Islet of Langerhans (tissue), 1 donor: ENCODE measurements at regions not wholly inside any gene's neighbourhood (a gene's known extent, or its start where the extent isn't known, plus 50 kb on each side); places are given as distances from the start of the nearest gene placed in this dataset.
"Not testable (repeated sequence)": the region's sequence is repeated elsewhere in the genome, so short reads cannot be mapped to it uniquely, and the experiment has no call there.

Experiments
- FAIRE-seq: peaks from one replicate; lab custom pipeline; 2011; peaks lifted over from hg19 to GRCh38; lab: Jason Lieb, UNC

DNA sequence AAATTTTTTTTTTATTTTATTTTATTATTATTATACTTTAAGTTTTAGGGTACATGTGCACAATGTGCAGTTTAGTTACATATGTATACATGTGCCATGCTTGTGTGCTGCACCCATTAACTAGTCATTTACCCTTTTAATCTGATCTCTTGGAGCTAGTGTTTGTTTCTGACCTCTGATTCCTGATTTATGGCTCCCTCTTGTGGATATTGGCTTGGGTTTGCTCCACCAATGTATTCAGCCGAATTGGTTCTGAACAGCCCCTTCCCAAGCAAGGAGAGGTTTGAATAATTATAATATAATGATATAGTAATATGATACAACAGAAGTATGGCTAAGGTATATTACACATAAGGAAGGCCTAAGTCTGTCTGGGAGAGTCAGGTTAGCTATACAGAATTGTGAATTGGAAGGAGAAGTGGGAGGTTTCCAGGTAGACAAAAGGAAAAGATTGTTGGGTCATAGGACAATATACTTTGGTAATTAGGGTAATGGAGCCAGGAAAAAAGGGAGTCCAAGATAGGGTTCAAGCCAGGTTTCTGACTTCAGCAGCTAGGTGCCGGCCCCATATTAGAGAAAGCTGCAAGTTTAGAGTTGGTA lies 53.1 kb upstream of the HMCN1 start:
- peak; percentile 27 for FAIRE-seq

DNA sequence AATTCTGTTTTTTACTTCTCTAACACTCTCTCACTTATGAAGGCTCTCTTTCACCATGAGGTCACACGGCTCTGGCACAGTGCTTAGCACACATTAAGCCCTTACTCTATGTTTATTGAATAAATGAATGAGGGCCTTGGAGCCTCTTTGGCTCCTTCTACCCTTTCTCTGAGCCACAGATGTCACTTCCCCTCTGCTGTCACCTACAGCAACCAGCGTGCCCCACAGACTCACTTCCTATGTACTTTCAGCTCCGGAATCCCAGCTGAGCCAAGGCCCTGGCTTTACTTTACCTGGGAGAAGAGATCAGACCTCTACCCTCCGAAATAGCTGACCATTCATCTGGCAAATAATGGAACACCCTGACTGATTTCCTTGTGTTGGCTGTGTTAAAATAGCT lies 53.7 kb upstream of the HMCN1 start:
- FAIRE-seq, result no peak

DNA sequence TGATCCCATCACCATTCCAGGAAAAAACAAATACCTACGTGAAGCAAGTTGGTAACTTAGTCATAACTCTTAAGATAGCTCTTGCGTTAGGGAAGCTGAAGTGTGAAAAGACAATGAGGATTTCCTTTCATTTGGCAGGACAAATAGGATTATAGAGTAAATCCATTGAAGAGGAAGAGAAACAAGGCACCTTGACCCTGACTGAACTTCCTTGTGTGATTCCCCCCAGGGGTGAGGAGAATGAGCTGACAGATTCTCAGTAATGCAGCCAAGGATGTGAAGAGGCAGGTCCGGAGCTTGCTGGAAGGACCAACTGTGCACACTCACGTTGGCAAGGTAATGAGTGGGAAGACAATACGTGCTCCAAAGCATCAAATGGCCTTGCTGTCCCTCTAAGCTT lies 55.0 kb upstream of the HMCN1 start:
- no peak for FAIRE-seq

DNA sequence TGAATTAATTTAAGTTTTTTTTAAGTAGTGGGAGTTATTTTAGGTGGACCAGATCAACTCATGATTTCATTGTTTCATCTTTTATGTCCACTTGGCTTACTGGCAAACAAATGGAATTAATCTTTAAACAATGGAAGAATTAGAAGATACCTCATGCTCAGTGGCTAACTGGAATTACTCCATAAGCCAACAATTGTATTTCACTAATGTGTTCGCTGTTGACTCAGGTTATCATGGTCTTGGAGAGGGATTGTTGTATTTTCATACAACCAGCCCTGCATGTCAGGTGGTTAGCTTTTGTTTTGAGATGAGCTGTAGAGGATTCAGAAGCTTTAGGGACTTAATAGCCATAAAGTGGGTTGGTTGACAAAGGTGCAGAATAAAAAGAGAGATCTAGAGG lies 57.2 kb upstream of the HMCN1 start:
- no peak for FAIRE-seq

DNA sequence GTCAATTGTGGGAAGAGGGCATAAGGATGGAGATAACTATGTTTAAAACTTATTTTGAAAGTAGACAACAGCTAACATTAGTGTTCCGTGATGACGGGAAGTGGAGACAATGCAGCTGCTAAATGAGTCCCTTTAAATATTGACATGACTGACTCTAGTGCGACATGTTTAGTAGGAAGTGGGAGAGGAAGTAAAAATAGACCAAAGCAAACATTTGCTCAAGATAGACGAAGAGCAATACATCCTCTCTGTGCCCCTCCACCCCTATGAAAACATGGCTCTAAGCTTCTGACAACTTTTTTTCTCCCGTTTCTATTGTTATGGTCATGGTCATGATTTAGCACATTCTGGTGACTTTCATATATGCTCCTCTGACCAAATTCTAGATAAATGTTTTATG lies 60.0 kb upstream of the HMCN1 start:
- no peak for FAIRE-seq

DNA sequence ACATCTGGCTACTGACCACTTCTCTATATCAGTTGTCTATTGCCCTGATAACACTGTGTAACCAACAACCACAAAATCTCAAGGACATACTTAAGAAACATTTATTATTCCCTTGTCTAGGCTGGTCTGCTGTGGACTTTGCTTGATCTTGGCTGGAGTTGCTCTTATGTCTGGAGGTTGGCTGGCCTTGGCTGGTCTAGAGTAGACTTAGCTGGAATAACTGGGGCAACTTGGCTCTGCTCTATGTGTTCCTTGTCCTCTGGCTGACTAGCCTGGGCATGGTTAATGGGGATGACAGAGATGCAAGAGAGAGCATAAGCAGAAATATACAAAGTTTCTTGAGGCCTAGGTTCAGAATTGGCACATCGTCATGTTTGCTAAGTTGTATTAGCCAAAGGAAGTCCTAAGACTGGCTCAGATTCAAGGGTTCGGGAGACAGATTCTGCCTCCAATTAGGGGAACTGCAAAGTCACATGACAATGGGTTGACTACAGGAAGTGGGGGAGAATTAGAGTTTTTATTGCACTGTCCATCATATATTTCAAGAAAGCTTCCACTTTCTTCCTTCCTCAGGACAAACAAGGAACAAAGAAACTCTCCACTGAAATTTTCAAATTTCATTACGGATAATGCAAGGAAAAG lies 61.4 kb upstream of the HMCN1 start:
- no peak for FAIRE-seq

DNA sequence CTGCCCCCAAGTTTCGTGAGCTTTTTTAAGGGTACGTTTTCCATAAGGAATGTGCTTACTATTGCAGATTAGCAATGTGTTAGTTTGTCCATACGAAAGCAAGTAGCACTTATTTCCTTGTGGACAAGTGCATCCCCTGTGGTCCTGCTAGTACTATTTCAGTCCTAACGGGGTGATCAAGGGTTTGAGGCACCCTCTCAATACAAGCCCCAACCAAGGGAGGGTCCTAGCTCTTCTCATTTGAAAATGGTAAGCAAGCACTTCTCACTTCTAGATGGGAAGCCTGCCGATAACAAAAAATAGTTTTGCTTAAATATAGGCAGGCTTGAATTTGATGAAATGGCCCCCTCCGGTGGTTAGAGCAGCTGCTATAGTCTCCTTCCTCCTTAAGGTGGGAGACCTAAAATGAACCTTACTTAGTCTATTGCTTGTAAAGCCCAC lies 64.0 kb upstream of the HMCN1 start:
- FAIRE-seq, result no peak

DNA sequence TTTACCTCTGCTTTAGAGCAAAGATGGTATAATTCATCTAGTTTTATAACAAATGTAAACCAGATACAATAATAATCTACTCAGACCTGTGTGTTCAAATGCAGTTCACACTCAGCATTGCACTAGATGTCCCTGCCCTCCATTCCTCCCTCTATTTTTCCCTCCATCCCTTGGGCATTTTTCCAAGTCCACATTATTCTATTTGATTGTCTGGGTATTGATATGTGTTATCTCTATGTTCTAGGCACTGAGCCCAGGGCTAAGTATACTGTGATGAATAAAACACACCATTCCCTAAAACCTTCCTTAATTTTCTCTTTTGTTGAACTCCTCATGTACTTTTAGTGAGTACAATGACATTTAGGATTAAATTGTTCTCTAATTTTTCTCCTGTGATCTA lies 66.2 kb upstream of the HMCN1 start:
- FAIRE-seq, result peak; percentile 17

DNA sequence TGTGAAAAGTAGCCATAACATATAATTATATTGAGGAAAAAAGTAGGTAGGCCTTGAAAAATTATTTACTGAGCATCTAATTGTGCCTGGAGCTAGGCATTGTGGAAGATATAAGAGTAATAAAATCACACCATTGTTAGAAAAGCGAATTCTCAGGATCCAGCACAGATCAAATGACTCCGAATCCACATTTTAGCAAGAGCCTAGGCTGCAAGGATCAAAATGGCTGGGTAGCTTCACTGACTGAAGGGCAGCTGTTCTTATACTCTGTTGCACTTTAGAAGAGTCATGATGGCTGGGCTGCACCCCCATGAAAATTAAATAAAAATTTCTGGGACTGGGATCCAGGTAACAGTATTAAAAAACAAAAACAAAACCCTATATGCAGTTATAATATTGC lies 67.6 kb upstream of the HMCN1 start:
- no peak for FAIRE-seq

DNA sequence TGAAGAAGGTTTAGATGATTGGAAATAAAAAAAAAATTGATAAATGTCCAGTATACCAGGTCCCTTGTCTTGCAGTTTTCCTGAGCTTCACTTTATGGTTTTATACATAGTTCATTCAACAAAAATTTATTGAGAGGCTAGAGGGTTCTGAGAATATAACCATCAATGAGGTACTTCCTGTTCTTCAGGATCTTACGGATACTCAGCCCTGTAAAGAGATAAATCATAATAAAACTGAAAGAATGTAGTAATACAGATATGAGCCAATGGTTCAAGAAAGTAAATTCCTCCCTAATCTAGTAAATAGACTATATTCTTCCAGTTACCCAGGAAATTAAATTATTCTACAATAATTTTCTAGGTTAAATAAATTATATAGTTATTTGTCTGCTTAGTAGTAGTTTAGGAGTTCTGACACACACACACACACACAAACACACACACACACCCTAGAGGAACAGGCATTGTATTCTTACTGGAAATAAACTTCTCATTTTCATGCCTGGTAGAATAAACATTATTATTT lies 70.4 kb upstream of the HMCN1 start:
- no peak for FAIRE-seq

DNA sequence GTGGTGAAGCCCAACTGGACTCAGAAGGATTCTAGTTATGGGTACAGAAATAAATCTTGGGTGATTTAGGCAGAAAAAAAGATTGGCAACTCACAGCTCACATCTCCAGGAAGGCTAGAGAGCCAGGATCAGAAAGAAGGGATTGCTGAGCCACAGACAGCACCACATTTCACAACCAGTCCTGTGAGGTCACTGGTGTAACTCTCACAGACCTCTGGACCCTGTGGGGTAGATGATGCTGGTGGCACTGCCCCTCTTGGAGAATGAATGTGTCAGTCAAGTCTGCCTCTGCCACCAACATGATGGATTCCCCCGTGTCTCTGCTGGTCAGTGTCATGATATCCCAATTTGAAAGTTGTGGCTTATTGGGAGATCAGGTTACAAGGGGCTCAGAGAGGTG lies 70.9 kb upstream of the HMCN1 start:
- no peak for FAIRE-seq

DNA sequence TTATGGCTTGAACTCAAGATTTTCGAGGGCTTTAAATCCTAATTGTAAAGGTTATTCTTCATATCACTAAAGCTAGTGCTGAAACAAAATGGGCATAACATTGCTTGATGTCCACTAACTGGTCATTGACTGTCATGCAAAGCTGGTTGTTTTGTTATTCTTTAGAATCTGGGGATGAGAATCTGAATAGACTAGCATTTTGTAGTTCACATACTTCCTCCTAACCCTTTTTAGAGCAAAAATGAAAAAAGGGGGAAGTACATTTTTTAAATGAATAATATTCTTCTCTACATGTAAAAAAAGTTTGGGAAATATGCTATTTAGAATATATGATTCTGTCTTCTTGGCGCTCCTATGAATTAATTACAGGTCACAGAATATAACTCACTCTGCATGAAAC lies 72.2 kb upstream of the HMCN1 start:
- FAIRE-seq, result no peak

DNA sequence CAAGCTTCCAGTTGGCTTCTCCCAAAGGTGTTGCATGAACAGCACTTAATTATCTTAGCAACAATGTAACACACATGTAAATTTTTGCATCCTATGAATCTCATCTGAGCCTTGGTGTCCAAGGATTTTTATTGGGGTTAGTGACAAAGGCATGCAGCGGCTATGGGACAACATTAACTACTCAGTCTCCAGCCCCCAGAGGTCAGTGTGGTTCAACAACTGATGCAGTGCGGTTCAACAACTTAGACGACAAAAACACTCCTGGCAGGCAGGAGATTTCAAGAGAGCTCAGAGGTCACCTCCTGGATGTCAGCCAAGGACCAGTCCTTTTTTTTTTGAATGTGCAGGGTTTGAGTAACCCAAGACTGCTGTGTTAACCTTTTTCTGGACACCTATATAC lies 77.5 kb upstream of the HMCN1 start:
- no peak for FAIRE-seq

DNA sequence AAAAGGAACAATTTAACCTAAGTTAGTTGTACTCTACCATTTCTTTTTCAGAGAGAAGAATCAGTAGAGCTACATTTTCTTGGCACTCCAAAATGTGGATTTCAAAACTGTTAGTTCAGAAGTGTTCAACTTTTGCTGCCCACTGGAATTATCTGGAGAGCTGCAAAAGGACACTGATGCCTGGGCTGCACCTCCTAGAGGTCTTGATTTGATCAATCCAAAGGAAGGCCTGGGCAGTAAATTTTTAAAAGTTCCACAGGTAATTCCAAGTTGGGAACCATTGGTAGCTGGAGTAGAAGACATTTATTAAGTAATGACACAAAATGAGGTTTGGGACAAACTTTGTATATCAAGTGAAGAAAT lies 79.3 kb upstream of the HMCN1 start:
- FAIRE-seq, result no peak

DNA sequence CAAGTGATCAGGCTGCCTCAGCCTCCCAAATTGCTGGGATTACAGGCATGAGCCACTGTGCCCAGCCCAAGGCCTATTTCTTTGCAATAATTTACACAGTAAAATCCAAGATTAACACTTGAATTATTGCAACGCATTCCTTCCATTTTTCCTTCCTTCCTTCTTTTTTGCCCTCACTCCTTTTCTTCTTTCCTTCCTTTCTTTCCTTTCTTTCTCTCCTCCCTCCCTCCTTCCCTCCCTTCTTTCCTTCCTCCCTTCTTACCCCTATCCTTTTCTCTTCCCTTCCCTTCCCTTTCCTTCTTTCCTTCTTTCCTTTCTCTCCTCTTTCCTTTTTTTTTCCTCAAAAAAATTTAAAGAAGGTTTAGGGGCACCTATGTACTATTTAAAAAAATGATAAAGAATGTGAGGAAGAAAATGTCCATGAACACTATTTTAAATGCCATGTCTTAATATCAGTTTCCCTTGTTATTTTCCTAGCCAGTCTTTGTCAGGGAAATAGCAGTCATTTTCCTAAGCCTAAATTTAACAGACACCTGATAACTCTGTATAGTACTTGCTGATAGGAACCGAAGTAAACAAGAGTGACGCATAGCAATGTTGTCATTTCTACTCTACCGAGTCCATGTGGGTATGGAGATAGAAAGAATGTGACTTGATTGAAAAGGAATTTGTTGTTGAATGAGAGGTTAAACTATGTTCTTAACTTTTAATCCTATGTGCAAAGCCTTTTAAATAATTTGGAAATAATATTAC lies 79.8 kb upstream of the HMCN1 start:
- FAIRE-seq, result no peak

DNA sequence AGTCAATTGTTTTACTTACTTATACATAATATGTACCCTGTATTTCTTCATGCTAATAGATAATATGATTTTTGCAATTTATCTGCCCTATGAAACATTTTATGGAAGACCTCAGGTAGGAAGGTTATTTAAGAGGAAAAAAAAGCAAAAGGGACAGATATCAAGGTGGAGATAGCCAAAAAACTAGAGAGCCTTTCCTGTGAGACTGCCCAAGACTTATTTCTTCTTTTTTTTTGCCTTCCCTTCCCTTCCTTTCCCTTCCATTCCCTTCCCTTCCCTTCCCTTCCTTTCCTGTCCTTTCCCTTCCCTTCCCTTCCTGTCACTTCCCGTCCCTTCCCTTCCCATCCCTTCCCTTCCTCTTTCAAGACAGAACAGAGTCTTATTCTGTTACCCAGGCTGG lies 80.6 kb upstream of the HMCN1 start:
- FAIRE-seq, result no peak

DNA sequence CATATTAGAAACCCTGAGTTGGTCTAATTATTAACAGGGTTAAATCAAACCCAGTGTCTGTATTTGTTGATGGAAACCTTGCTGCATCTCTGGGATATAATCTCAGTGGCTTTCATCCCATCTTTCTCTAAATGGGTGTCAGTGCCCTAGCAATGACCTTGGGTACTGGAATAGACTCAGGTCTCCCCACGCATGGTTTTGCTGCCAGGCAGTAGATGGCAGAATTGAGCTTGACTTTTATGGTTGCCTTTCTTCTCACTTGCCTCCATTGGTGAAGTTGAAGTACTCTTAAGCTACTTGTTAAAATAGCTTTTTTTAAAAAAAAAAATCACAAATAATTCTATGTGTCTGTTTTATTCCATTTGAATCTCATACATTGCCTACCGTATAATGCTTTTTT lies 81.8 kb upstream of the HMCN1 start:
- FAIRE-seq, result no peak

DNA sequence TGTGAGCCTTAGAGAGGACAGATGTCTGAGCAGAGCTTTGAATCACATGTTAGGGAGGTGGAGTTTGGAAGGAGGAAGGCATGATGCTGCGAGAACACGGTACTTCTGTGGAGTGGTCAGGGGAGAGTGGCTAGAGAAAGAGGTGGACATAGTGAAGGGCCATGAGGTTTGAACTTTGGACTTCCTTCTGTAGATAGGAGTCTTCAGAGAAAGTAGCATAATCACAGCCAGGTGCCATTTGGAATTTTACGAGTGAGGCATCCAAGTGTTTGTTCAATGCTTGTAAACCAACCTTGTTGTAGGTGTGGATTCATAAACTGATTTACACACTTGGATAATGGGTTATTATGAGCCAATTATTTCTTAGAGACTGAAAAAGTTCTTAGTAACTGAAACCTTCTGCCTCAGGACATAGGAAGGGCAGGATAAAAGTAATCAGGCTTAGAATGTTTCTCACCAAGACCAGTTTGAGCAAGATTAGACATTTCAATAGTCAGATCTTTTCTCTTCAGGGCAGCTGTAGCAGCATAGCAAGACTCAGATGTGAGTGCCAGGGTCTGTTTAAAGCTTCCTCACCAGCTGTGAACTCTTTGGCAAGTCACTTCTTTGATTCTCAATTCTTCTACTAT lies 83.5 kb upstream of the HMCN1 start:
- FAIRE-seq, result no peak

DNA sequence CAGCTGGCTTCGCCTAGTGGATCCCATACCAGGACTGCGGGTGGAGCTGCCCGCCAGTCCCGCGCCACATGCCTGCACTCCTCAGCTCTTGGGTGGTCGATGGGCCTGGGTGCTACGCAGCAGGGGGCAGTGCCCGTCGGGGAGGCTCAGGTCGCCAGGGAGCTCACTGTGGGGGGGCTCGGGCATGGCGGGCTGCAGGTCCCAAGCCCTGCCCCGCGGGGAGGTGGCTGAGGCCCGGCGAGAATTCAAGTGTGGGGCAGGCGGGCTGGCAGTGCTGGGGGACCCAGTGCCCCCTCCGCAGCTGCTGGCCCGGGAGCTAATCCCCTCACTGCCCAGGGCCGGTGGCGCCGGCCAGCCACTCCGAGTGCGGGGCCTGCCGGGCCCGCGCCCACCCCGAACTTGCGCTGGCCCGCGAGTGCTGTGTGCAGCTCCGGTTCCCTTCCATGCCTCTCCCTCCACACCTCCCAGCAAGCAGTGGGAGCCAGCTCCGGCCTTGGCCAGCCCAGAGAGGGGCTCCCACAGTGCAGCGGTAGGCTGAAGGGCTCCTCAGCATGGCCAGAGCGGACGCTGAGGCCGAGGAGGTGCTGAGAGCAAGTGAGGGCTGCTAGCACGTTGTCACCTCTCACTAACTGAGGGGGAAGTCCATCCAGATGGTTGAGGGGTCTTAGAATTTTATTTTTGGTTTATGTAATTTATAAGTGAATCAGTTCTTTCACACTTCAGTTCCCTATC lies 85.2 kb upstream of the HMCN1 start:
- no peak for FAIRE-seq

DNA sequence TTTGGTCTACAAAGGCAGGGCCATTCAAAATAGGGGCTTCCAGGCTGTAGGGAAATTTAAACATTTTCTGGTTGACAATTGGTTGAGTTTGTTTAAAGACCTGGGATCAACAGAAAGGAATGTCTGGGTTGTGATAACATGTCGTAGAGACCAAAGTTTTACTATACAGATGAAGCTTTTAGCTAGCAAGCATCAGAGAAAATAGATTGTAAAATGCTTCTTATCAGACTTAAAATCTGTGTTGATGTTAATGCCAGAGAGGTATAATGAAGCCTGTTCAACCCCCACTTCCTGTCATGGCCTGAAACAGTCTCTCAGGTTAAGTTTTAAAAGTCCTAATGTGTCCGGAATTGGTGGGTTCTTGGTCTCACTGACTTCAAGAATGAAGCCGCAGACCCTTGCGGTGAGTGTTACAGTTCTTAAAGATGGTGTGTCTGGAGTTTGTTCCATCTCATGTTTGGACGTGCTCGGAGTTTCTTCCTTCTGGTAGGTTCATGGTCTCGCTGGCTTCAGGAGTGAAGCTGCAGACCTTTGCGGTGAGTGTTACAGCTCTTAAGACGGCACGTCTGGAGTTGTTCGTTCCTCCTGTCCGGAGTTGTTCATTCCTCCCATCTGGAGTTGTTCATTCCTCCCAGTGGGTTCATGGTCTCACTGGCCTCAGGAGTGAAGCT lies 86.5 kb upstream of the HMCN1 start:
- not testable (repeated sequence) for FAIRE-seq

DNA sequence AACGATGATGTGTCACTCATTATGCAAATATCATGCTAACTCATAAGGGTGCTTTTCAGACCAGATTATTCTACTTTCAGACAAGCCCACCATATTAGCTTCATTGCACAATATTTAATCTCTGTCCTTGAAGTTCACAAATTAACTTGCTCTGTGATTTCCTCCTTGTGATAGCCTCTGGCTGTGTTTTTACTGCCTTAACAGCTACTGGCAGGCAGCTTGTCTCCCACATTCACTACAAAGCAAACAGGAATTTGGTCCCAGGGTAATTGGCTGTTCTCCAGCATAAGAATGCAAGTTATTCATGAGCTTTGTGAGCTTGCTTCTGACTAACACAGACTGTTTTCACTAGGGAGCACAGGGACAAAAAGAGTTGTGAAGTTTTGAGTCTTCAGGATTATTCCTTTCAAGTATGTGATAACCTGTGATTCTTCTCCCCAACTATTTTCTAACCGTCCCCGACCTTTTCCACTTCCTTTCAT lies 87.9 kb upstream of the HMCN1 start:
- FAIRE-seq, result no peak

DNA sequence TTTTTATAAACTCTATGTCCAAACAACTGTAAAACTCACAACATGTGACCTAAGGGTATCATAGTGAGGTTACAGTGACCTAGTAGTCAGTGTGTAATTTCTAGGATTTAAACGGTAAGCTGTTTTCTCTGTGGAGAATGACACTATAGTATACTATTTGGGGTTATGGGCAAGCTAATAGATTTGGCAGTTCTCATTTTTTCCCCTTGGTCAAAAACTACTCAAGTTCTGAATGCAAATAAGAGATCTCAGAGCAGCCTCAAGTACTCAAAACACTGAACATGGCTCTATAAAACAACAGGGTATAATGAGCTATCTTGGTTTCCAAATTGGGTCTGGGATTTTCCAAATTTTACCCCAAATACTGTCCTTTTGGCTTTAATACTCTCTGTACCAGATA lies 88.5 kb upstream of the HMCN1 start:
- FAIRE-seq, result no peak
